BLaER1 (cell line): ENCODE measurements at regions not wholly inside any gene's neighbourhood (a gene's known extent, or its start where the extent isn't known, plus 50 kb on each side); places are given as distances from the start of the nearest gene placed in this dataset.
"Not testable (repeated sequence)": the region's sequence is repeated elsewhere in the genome, so short reads cannot be mapped to it uniquely, and the experiment has no call there.

ENCODE experiments used
- H3K27ac ChIP-seq: shearing (Covaris generic); formaldehyde crosslinking; 2 replicates; pipeline ENCODE4 v1.8.1; 2022
- H3K27me3 ChIP-seq: shearing (Covaris generic); formaldehyde crosslinking; 2 replicates; pipeline ENCODE4 v1.8.1; 2022
- H3K36me3 ChIP-seq: shearing (Covaris generic); formaldehyde crosslinking; 2 replicates; pipeline ENCODE4 v1.8.1; 2022
- H3K4me1 ChIP-seq: shearing (Covaris generic); formaldehyde crosslinking; 2 replicates; pipeline ENCODE4 v1.8.1; 2022
- H3K4me2 ChIP-seq: shearing (Covaris generic); formaldehyde crosslinking; 2 replicates; pipeline ENCODE4 v1.8.1; 2022
- H3K4me3 ChIP-seq: shearing (Covaris generic); formaldehyde crosslinking; 2 replicates; pipeline ENCODE4 v1.8.1; 2022
- H3K9ac ChIP-seq: shearing (Covaris generic); formaldehyde crosslinking; 2 replicates; pipeline ENCODE4 v1.8.1; 2022
- H3K9me3 ChIP-seq: shearing (Covaris generic); formaldehyde crosslinking; 2 replicates; pipeline ENCODE4 v1.8.1; 2022
- H4K20me1 ChIP-seq: shearing (Covaris generic); formaldehyde crosslinking; 2 replicates; pipeline ENCODE4 v1.8.1; 2022
- Cebpa-rat ChIP-seq: shearing (Covaris generic); IDR thresholded peaks from 2 replicates; pipeline ENCODE4 v1.8.1; 2022

DNA sequence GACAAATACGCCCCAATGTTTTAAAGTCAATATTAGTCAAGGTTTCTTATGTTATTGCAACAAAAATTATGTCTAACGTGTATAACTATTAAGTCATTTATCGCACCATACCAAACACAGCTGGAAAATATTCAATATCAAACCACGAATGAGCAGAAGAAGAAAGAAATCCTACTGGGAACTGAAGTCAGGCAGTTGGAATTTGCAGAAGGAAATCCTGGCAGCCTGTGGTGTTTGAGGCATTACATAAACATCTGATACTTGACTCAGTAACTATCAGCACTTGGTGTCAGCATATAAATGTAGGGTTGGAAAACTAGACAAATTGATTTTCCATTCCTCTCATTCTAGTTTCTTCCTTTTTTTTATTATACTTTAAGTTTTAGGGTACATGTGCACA lies 83.4 kb upstream of the NUPR2 start:
- no peaks in the 10 kb centered on the region for H3K36me3 ChIP-seq
- no peaks in the 10 kb centered on the region for H3K4me1 ChIP-seq

DNA sequence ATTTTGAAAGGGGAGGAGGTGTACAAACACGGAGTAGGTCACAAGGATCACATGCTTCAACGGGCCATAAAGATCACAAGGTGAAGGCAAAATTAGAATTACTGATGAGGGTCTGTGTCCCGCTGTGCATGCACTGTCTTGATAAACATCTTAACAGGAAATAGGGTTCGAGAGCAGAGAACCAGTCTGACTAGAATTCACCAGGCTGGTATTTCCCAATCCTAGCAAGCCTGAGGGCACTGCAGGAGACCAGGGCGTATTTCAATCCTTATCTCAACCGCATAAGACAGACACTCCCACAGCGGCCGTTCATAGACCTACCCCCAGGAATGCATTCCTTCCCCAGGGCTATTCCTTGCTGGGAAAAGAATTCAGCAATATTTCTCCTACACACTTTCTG lies 80.0 kb upstream of the NUPR2 start:
- not testable (repeated sequence) for H3K4me2 ChIP-seq, H3K27me3 ChIP-seq, H3K36me3 ChIP-seq, H4K20me1 ChIP-seq, H3K27ac ChIP-seq, H3K4me3 ChIP-seq, H3K9ac ChIP-seq
- Histone ChIP-seq H3K9me3 (peaks cover 21% of the 10 kb centered on the region), H3K4me1 (peaks cover 12% of the 10 kb centered on the region; the same call in 1 of the 2 replicates)

More for the DNA sequence above, 83.4 kb upstream of the NUPR2 start:
- H3K4me3 ChIP-seq, result no peak overlapping the region
- no peak overlapping the region for H3K4me2 ChIP-seq
- H3K27ac ChIP-seq, result no peak overlapping the region
- H3K9me3 ChIP-seq, result peaks cover 21% of the 10 kb centered on the region
- no peaks in the 10 kb centered on the region for H4K20me1 ChIP-seq
- H3K9ac ChIP-seq, result no peak overlapping the region
- TF ChIP-seq Cebpa-rat, result no peak
- no peaks in the 10 kb centered on the region for H3K27me3 ChIP-seq

DNA sequence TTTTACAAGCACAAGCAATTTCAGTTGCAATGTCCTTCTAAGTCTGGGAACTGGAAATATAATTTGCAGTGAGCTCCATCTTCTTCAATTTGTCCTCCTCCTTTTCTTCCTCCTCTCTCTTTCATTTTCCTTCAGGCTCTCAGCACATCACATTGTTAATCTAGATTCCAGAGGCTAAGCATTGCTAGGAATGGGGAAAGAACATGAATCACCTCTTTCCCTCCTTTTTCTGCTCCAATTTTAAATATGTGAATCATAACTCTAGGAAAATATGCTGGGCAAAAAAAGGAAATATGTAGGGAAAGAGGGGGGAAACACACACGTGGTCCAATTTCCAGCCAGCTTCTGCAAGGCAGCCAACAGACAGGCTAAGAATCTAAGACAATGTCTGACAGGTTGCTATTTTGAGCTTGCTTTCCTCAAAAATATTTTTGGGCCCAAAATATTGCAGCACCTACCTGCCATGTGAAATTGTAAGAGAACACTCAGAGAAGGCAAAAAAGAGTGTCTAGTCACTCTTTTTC lies 72.7 kb upstream of the NUPR2 start:
- TF ChIP-seq Cebpa-rat, result no peak
- Histone ChIP-seq H3K4me1 (peaks cover 46% of the 10 kb centered on the region), H3K36me3 (no peaks in the 10 kb centered on the region), H3K27me3 (no peaks in the 10 kb centered on the region), H3K4me2 (peak overlapping the region; percentile 43), H3K9me3 (peaks cover 28% of the 10 kb centered on the region), H3K4me3 (no peak overlapping the region), H3K27ac (peak overlapping the region; percentile 30; the same call in 1 of the 2 replicates), H3K9ac (no peak overlapping the region), H4K20me1 (no peaks in the 10 kb centered on the region)

DNA sequence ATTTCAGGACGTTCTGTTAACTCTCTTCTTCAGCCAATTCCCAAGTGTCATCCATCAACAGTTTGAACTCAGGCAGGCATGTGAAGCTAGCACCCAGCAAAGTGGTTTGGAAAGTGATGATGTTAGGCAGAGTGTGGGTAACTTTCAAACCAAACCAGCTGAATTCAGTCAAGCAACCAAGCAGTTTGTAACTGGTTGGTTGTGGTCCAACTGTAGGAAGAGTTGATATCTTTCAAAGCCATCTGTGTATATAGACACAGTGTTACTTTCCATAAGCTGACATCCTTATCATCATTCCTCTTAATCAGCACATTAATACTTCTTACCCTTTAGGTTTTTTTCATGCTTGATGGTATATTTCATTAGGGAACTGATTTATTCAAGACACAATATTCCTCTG lies 72.2 kb upstream of the NUPR2 start:
- H3K27me3 ChIP-seq, result no peaks in the 10 kb centered on the region
- H4K20me1 ChIP-seq, result no peaks in the 10 kb centered on the region
- H3K4me3 ChIP-seq, result no peak overlapping the region
- peak overlapping the region; percentile 30; the same call in 1 of the 2 replicates for H3K27ac ChIP-seq
- peak overlapping the region; percentile 43; the same call in 1 of the 2 replicates for H3K4me2 ChIP-seq
- TF ChIP-seq Cebpa-rat, result no peak
- no peak overlapping the region for H3K9ac ChIP-seq
- H3K4me1 ChIP-seq, result peaks cover 51% of the 10 kb centered on the region
- H3K9me3 ChIP-seq, result peaks cover 32% of the 10 kb centered on the region
- H3K36me3 ChIP-seq, result no peaks in the 10 kb centered on the region

DNA sequence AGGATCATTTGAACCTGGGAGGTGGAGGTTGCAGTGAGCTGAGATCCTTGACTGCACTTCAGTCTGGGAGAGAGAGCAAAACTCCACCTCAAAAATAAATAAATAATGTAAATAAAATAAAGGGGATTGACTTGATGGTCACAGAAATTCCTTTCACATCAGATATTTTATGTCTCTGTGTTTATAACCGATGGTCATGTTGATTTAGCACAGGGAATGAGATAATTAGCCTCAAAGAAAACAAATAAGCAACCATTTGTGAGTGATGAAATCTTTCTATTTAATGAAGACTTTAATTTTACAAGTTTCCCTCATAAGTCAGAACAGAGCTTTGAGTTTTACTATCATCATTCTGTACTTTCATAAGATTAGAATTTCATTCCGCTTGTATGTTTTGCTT lies 64.8 kb upstream of the NUPR2 start:
- H3K9me3 ChIP-seq, result peaks cover 46% of the 10 kb centered on the region
- no peaks in the 10 kb centered on the region for H3K36me3 ChIP-seq
- no peak overlapping the region for H3K9ac ChIP-seq
- H3K4me1 ChIP-seq, result peaks cover 41% of the 10 kb centered on the region
- H3K4me3 ChIP-seq, result no peak overlapping the region
- H3K4me2 ChIP-seq, result no peak overlapping the region
- H4K20me1 ChIP-seq, result no peaks in the 10 kb centered on the region
- no peak overlapping the region; the same call in 1 of the 2 replicates for H3K27ac ChIP-seq
- H3K27me3 ChIP-seq, result no peaks in the 10 kb centered on the region
- no peak for TF ChIP-seq Cebpa-rat

DNA sequence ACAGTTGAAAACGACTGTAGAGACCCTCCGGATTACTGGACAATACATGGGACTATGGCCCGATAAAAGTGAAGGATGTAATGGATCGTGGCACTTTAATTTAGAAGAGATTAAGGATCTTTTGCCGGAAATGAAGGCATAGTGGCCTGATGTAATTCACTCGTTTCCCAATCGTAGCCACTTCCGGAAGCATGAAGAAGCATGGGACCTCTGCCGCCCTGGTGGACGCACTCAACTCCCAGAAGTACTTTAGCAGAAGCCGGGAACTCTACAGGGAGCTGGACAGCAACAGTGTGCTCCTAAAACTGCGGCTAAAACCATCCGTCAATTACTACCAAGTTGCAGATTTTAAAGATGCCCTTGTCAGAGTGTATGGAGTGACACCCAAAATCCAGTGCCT lies 59.6 kb upstream of the NUPR2 start:
- Histone ChIP-seq H3K4me2 (no peak overlapping the region), H3K4me1 (no peaks in the 10 kb centered on the region), H3K27me3 (no peaks in the 10 kb centered on the region), H3K36me3 (no peaks in the 10 kb centered on the region), H4K20me1 (no peaks in the 10 kb centered on the region), H3K9ac (no peak overlapping the region), H3K27ac (no peak overlapping the region), H3K4me3 (no peak overlapping the region), H3K9me3 (peaks cover 21% of the 10 kb centered on the region)
- no peak for TF ChIP-seq Cebpa-rat

DNA sequence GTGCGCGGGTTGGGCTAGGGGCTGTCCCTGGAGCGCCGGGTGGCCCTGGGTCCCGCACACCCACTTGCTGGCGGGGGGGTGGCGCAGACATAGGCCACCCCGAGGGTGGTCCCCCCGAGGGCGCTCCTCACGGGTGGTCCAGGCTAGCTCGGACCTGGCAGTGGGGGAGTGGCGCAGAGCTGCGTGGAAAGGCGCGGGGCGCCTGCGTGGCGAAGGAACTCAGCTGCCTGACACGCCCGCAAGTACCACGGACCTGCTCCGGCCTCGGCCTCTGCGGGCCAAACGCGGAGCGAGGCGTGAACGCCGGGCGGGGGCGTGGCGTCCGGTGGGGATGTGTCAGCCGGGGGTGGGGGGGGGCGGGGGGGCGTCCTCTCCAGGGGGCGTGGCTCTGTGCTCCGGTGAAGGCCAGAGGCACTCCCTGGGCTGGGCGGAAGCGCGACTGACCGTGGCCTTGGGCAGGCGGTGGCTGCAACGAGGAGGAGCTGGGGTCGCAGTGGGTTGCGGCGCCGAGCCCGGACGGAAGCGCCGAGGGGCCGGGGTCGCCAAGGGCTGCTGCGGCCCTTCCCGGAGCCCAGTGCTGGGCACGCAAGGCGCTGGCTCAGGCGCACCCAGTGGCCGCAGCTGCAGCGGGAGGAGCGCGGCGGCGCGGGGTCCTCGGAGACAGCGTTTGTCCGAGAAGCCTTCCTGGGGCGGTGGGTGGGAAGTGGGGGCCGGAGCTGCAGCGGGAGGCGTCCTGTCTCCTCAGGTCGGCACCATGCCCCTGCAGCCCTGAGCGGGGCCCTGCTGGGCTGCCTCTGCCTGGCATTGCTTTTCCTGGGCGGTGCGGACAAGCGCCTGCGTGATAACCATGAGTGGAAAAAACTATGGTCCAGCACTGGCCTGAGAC lies 58.9 kb upstream of the NUPR2 start:
- Histone ChIP-seq H3K4me2 (no peak overlapping the region), H3K27ac (no peak overlapping the region), H3K36me3 (no peaks in the 10 kb centered on the region), H3K4me1 (no peaks in the 10 kb centered on the region), H3K4me3 (no peak overlapping the region), H3K9ac (no peak overlapping the region), H4K20me1 (no peaks in the 10 kb centered on the region), H3K9me3 (peaks cover 18% of the 10 kb centered on the region), H3K27me3 (no peaks in the 10 kb centered on the region)
- TF ChIP-seq Cebpa-rat, result no peak

DNA sequence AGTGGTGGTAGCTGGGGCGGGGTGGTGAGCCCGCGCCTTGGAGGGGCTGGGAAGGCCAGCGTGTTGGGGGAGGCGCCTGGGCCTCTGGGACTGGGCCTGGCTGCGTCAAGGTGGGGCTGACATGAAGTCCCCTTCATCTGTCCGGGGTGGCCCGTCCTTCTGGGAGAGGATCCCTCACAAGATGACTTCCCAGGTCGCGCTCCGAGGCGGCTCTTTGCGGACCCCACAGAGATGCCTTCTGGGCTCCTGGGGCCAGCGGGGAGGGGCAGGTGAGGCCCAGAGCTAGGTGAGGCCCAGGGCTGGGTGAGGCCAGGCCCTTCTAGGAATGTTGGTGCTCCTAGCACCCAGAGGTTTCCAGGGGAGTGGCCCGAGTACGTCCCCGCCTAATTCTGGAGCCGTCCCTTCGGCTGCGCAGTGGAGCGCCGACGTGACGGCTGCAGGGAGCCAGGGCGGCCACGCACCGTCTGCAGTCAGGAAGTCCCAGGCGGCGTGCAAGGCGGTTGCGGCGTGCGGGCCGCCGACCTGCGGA lies 58.2 kb upstream of the NUPR2 start:
- H3K4me3 ChIP-seq, result no peak overlapping the region
- H4K20me1 ChIP-seq, result no peaks in the 10 kb centered on the region
- H3K4me2 ChIP-seq, result no peak overlapping the region
- no peaks in the 10 kb centered on the region for H3K27me3 ChIP-seq
- H3K27ac ChIP-seq, result no peak overlapping the region
- no peak for TF ChIP-seq Cebpa-rat
- H3K4me1 ChIP-seq, result no peaks in the 10 kb centered on the region
- H3K9ac ChIP-seq, result no peak overlapping the region
- H3K36me3 ChIP-seq, result no peaks in the 10 kb centered on the region
- peaks cover 18% of the 10 kb centered on the region for H3K9me3 ChIP-seq
